Retinal pigment epithelial cell (primary cell): ENCODE measurements at regions not wholly inside any gene's neighbourhood (a gene's known extent, or its start where the extent isn't known, plus 50 kb on each side); places are given as distances from the start of the nearest gene placed in this dataset.
A peak's percentile ranks its signal among the peaks of the same experiment; 100 is the strongest.
"Not testable (repeated sequence)": the region's sequence is repeated elsewhere in the genome, so short reads cannot be mapped to it uniquely, and the experiment has no call there.

Source experiments
- DNase-seq: peaks from one replicate; pipeline ENCODE4 v3.0.0-alpha.2; 2010; ENCODE audit warnings: low read depth
- H3K4me3 ChIP-seq: 2 replicates; pipeline ENCODE4 v1.5.1; 2011; ENCODE audit warnings: mild to moderate bottlenecking, low read length, control low read depth, moderate library complexity
- TF ChIP-seq, protein P1 (sequence below): conservative IDR thresholded peaks from 2 replicates; pipeline ENCODE4 v1.5.1; 2011; ENCODE audit warnings: low read depth, low read length, control low read depth, inconsistent platforms

DNA sequence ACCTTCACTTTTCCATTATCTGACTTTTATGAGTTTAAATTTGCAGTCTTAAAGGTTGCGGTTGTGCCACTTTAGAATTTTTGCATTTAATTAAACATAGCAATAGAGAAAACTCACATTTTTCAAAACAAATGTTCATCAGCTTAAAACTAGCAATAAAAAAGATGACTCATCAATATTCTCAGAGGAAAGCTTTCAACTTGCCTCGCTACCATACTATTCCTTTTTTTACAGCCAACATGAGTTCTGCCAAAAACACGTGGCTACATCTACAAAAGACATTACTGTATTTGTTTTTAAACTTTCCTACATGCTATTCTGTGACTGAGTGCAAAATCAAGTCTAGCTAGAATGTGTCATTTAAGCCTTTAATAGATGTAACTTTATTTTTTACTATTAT, 497.1 kb downstream of the RPS29 start:
- no peak for DNase-seq
- TF ChIP-seq, protein P1, sequence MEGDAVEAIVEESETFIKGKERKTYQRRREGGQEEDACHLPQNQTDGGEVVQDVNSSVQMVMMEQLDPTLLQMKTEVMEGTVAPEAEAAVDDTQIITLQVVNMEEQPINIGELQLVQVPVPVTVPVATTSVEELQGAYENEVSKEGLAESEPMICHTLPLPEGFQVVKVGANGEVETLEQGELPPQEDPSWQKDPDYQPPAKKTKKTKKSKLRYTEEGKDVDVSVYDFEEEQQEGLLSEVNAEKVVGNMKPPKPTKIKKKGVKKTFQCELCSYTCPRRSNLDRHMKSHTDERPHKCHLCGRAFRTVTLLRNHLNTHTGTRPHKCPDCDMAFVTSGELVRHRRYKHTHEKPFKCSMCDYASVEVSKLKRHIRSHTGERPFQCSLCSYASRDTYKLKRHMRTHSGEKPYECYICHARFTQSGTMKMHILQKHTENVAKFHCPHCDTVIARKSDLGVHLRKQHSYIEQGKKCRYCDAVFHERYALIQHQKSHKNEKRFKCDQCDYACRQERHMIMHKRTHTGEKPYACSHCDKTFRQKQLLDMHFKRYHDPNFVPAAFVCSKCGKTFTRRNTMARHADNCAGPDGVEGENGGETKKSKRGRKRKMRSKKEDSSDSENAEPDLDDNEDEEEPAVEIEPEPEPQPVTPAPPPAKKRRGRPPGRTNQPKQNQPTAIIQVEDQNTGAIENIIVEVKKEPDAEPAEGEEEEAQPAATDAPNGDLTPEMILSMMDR = no peak
- no peak overlapping the region for H3K4me3 ChIP-seq

DNA sequence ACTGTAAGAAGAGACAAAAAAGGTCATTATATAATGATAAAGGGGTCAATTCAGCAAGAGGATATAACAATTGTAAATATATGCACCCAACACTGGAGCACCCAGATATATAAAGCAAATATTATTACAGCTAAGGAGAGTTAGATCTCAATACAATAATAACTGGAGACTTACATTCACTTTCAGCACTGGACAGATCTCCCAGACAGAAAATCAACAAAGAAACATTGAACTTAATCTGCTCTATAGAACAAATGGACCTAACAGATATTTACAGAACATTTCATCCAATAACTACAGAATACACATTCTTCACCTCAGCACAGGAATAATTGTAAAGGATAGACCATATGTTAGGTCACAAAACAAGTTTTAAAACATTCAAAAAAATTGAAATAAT, 512.9 kb downstream of the RPS29 start:
- not testable (repeated sequence) for H3K4me3 ChIP-seq, DNase-seq

DNA sequence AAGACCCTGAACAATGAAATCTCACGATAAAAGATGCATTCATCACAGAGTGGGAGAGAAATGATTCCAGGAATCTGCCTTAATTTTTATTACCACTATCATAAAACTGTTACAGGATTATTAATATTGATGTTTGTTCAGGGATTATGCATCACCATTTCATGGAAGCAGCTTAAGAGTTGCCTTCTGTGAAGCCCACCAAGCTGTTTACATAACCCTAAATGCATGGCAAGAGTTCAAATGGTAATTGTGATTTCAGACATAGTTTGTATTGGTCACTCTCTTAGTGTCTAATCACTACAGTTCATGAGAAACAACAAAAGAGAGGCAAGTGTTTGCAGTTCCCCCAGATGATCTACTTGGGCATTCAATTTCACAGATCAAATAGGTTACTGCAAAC, 527.7 kb downstream of the RPS29 start:
- no peak overlapping the region for H3K4me3 ChIP-seq
- TF ChIP-seq, protein P1 = no peak
- DNase-seq = no peak

DNA sequence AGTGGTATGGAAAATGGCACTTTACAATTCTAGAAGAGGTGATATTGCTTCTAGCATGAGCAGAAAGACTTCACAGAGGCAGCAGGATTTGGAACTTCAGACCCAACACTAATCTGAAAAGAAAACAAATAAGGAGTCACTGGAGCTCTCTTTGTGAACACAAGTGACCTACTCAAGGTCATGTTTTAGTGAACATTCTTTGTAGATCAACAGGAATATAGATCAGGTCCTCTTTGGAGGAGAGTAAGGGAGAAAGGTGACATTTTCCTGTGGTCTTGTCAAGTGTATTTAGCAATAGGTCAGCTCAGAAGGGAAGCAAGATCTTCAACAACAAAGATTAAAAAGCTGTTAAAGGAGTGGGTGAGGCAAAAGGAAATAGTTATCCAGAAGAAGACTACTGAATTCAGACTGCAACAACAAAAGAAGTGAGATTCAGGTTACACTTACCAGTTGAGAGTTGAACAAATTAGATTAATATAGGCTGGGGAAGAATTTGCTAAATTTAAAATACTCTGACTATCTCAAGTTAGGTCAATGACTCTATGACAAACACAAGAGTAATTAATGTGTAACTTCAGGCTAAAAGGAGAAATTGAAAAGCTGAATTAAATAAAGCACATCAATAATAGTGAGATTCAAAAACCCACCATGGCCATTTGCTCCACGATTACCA, 528.2 kb downstream of the RPS29 start:
- no peak overlapping the region for H3K4me3 ChIP-seq
- TF ChIP-seq, protein P1 = no peak
- no peak for DNase-seq

DNA sequence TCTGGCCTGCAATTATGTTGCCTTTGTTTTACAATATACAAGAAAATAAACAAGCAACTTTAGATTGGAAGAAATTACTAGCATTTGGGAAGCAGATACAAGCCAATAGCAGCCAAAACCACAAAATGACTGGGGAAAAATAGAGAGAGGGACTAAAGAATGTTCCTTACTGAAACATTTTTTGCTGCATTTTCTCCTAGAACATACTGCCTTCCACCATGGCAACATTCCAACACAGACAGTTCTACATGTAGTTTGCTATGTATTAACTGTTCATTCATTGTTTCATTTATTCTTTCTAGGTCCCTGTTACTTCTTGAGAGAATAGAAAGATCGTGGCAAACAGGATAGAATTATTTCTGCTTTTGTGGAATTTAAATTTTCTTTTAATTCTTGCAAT, 530.2 kb downstream of the RPS29 start:
- no peak overlapping the region for H3K4me3 ChIP-seq
- TF ChIP-seq, protein P1 = no peak
- DNase-seq = no peak

DNA sequence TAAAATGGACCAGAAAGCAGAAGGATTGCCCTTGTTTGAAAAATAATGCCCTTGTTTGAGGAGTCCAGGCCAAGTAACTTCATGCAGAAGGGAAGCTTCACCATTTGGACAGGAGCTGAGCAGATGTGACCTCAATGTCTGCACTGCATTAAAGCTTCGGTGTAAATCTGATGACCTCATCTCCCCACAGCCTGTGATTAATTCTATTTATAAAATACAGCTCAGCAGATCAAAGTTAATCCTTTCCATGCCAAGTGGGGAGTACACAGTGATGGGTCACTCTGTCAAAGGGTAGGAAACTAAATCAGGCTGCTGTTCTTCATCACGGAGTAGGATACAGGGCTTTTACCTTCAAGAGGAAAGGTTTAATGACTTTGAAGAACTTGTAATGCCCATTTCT, 533.7 kb downstream of the RPS29 start:
- TF ChIP-seq, protein P1 = no peak
- DNase-seq = peak; percentile 69
- H3K4me3 ChIP-seq = no peak overlapping the region

DNA sequence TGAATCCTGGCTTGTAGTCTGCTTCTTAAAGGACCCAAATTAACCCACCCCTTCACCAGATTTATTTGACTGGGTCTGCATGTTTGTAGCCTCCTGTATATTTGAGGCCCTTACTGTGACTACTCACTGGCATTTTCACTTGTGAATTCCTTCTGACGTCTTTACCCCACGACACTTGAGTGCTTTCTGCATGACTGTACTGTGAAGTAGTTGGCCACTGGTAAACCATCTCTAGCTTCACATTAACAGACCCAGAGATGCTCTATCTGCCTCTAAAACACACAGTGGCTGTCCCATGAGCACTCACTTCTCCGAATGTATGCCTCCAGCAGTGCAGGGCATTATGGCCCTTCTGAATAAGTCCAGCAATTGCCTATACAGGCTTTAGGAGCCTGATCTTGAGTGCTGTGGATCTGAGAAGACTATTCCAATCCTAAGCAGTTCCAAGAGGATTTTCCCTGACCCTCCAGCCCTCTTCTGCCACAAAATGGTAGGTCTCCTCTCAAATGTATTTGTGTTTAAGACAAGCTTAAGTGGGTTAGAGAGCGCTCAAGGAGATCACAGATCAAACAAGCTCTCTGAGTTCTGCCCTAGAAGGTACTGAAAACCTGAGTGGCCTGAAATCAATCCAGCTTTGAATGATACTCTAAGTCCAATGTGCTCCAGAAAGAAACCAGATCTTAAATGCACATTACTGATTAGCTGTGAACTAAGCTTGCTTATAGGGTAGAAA, 534.7 kb downstream of the RPS29 start:
- H3K4me3 ChIP-seq = no peak overlapping the region
- DNase-seq = peak; percentile 31
- TF ChIP-seq, protein P1 = no peak
